ENCODE measurements at regions not wholly inside any gene's neighbourhood (a gene's known extent, or its start where the extent isn't known, plus 50 kb on each side); places are given as distances from the start of the nearest gene placed in this dataset.
"Not testable (repeated sequence)": the region's sequence is repeated elsewhere in the genome, so short reads cannot be mapped to it uniquely, and the experiment has no call there.

GRCh38 chr1:70819785-70820184 is 227.8 kb downstream of the PTGER3 start:
- no peak for DNase-seq (ENCODE audit: low spot score)

- no peak for DNase-seq (ENCODE audit: low spot score)
Measured at GRCh38 chr1:70820396-70820795, 227.2 kb downstream of the PTGER3 start.

DNA sequence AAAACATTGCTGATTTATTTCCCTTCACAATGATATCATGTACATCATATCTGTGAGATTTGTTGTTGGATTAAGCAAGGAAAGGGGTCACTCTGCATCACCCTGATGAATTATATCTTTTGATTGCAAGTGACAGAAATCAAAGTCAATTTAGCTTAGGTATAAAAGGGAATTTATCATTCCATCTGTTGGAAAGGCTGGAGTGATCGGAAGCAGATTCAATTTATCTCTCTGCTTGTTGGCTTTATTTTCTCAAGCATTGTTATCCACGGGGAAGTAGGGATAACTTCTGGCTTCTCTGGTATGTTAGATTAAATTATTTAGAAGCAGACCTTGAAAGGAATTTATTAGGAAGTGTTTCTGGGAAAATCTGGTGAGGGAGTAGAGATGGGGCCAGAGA is 226.6 kb downstream of the PTGER3 start:
- DNase-seq (ENCODE audit: low spot score) = no peak

DNA sequence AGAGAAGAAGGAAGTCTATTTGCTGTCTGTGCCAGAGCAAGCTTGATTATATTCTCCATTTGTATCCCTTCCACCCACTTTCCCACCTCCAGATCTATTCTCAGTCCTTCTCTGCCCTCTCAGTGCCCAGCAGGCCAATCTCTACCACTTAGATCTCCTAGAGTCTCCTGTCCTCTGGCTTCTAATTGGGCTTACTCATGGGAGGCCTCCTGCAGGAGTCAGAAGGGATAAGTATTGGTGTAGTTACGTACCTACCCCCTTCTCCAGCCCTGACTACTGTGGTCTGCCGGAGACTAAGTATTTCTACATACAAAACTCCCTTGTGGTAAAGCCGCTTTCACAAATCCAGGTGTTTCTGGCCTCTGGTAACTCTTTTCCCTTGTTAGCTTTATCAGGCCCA is 221.2 kb downstream of the PTGER3 start:
- DNase-seq (ENCODE audit: low spot score) = no peak

GRCh38 chr1:70827030-70827429 is 220.6 kb downstream of the PTGER3 start:
- no peak for DNase-seq (ENCODE audit: low spot score)

DNA sequence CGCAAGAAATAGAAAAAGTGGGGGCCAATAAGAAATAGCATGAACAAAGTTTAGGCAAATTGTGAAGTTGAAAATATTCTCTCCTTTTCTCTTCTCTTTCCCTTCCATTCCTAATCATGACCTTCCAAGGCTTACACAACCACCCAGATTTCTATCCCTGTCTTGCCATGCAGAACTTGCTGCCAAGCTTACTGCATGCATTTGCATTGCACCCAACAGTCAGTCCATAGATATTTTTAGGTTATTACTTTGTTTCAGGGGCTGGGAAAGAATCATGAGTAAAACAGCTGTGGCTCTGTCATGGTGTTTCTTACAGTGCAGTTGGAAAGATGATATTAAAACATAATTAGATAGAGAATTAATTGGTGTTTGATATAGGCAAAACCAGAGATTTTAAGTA is 219.4 kb downstream of the PTGER3 start:
- DNase-seq (ENCODE audit: low spot score) = no peak

DNA sequence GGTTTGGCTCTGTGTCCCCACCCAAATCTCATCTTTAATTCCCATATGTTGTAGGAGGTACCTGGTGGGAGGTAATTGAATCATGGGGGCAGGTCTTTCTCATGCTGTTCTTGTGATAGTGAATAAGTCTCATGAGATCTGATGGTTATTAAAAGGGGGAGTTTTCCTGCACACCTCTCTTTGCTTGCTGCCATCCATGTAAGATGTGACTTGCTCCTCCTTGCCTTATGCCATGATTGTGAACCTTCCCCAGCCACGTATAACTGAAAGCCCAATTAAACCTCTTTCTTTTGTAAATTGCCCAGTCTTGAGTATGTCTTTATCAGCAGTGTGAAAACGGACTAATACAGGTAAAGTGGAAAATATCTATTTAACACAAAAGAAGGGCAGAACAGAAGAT is 213.3 kb downstream of the PTGER3 start:
- not testable (repeated sequence) for DNase-seq (ENCODE audit: low spot score)

- DNase-seq (ENCODE audit: low spot score) = no peak
Measured at GRCh38 chr1:70836456-70836855, 211.2 kb downstream of the PTGER3 start.

DNA sequence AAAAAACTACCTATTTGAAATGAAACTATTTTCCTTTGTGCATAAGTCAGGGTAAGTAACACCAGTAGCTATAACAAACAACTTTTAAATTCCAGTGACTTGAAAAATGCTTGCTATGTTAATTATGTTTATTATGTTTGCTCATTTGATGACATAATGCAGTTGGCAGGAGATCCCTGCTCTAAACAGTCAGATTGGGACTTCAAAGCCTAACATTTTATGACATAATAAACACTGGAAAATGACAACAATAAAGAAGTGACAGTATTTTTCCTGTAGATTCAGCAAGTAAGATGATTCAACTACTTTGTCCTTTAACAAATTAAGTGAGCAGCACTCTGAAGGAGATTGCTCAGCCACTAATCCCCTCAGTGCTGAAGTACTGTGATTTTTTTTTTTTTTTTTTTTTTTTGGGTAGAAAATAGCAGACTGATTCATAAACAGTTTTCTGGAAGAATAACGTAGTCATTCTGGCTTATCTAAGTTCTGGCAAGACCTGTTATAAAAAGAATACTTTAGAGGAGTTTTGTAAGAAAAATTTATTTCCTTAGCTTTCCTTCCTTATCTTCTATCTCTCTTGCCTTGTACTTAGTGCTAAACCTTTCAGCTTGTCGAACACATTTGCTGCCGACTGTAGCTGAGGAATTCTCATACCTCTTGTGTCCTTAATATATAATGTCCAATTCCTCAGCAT is 207.2 kb downstream of the PTGER3 start:
- DNase-seq (ENCODE audit: low spot score) = no peak

DNA sequence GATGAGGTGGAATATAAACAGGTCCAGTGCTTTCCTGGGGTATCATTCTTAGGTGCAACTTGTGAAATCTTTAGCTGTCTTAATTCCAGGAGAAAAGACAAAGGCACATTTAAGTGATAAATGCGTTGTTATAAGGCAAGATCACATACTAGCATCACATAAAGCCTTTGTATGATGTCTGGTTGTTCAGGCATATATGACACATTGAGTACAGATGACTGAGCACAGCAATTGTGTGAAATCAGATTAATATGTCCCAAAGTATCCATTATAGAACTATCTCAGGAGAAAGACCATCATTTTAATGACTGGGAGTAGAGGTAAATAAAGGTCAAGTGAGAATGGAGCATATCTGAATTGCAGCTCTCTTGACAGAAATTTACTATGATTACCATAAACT is 205.1 kb downstream of the PTGER3 start:
- DNase-seq (ENCODE audit: low spot score) = no peak

DNA sequence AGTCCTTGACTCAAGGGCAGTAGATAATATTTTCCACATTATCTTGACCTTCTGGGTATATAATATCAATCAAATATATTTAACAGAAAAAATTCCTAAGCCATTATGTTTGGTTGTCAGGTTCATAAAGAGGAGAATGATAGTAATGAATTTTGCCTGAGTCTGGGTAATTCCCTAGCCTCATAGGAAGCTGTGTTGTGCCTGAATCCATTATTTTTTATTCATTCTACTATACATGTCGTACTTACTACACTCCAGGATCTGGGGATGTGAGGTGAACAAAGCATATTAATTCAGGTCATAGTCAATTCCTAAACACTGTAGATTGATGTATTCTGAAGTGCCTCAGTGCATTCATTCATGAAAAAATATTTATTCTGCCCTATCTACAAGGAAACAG is 204.2 kb downstream of the PTGER3 start:
- DNase-seq (ENCODE audit: low spot score) = no peak

DNA sequence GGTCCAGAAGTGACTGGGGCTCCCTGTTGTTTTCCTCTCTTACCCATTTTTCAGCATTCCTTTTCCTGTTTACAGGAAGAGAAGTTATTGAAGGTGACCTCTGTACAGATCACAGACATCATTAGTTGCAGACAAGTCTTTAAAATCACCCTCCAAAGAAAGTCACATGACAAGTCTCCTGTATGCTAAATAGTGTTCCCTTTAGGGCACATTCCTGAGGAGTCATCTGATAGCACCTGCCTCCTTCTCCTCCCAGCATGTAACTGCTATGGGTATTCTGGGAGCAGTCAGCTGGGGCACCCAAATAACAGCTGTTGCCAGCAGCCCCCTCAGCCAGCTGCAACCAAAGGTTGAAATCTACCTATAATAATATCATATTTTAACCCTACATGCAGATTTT is 200.6 kb downstream of the PTGER3 start:
- DNase-seq (ENCODE audit: low spot score) = no peak

DNA sequence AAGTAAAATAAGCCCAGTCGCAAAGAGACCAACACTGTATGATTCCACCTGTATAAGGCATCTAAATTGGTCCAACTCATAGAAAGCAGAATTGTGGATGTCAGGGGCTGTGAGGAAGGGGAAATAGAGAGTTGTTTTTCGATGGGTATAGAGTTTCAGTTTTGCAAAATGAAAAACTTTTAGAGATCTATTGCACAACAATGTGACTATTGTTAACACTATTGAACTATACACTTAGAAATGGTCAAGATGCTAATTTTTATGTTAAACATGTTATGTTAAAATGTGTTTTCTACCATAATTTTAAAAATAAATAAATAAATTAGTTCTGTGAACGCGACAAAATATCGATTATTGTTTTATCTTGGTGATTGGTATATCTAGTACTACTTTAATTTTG is 192.4 kb downstream of the PTGER3 start:
- no peak for DNase-seq (ENCODE audit: low spot score)

DNA sequence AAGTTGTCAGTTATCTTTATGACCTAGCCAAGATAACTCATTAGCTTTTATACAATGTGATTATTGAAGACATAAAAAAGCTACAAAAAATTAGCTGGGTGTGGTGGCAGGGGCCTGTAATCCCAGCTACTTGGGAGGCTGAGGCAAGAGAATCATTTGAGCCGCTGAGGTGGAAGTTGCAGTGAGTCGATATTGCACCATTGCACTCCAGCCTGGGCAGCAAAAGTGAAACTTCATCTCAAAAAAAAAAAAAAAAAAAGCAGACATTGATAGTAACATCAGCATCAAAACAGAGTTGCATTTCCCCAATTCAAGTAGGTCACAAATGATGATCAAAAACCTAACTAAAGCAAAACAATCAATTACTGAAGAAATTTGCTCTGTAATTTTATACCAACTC is 191.4 kb downstream of the PTGER3 start:
- DNase-seq (ENCODE audit: low spot score) = no peak

- DNase-seq (ENCODE audit: low spot score) = no peak
Measured at GRCh38 chr1:70863239-70863638, 184.4 kb downstream of the PTGER3 start.

DNA sequence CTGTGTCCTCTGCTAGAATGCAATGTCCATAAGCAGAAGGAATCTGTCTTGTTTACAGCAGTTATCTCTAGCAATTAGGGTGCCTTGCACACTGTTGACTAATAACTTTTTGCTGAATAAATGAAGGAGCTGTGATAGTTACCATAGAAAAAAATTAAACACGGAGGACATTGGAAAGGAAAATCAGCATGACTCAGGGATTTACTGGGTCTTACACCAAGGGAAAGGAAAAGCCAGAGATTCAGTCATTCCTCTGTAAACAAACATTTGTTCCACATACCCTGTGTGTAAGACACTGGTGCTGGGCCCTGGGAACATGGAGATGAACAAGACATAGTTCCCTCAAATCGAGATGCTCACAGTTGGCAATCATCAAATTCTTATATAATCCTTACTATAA is 183.3 kb downstream of the PTGER3 start:
- DNase-seq (ENCODE audit: low spot score) = no peak

GRCh38 chr1:70866542-70867264 is 180.9 kb downstream of the PTGER3 start:
- DNase-seq (ENCODE audit: low spot score) = no peak

- DNase-seq (ENCODE audit: low spot score) = no peak
Measured at GRCh38 chr1:70871790-70872189, 175.8 kb downstream of the PTGER3 start.

DNA sequence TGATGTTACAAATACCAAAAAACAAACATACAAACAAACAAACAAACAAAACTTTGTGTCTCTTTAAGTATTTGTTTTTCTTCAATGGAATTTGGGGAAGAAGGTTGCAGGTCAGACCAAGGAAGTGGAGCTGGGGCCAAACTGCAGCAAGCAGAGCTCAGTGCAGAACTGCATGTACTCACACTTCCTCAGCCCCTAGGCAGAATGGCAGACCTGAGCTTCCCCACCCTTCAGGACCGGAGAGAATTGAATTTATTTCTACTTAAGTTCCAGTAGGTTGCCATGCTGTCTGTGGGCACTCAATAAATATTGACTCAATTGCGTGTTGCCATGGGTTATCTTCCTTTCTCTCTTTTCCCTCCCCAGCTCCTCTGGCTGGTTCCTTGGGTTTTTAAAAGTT is 173.6 kb downstream of the PTGER3 start:
- no peak for DNase-seq (ENCODE audit: low spot score)

DNA sequence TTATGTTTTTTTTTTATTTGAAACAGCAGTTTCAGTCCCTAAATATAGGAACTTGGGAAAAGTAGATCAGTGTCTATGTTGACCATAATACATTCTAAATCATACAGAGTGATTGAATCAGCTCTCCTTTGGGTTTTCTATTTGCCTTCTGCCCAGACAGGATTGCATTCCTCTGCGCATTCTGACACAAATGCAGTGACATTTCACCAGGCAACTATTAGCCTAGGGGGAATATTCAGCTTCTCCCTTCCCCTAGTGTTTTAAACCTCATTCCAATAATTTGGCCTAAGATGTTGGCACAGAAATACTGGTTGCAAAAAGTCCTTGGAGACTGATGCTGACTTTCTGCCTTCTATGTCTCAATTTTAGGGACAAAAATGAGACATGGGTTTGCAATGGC is 172.8 kb downstream of the PTGER3 start:
- DNase-seq (ENCODE audit: low spot score) = no peak

- no peak for DNase-seq (ENCODE audit: low spot score)
Measured at GRCh38 chr1:70877343-70877742, 170.3 kb downstream of the PTGER3 start.

DNA sequence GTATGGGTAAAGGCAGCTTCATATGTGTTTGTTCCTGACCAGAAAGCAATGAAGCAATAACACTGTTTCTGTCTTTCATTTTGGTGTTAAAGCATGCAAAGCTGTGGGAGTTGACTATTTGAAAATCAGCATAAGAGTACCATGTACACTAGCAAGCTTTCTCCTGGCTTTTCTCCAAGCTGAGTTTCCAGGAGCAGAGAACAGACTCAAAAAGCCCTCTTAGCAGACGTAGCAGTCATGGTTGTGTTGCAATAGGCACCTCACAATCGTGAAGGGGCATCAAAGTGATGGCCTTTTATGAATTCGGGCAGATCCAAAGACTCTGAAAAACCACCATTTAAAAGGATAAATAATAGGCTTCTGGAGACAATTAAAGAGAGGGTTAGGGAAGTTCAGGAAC is 159.7 kb downstream of the PTGER3 start:
- no peak for DNase-seq (ENCODE audit: low spot score)

- DNase-seq (ENCODE audit: low spot score) = no peak
Measured at GRCh38 chr1:70888722-70889121, 158.9 kb downstream of the PTGER3 start.

- no peak for DNase-seq (ENCODE audit: low spot score)
Measured at GRCh38 chr1:70890408-70890807, 157.2 kb downstream of the PTGER3 start.
